ENCODE measurements at regions not wholly inside any gene's neighbourhood (a gene's known extent, or its start where the extent isn't known, plus 50 kb on each side); places are given as distances from the start of the nearest gene placed in this dataset.
"Not testable (repeated sequence)": the region's sequence is repeated elsewhere in the genome, so short reads cannot be mapped to it uniquely, and the experiment has no call there.

- not testable (repeated sequence) for H3K9me2 ChIP-seq (replicated peaks; ENCODE audit: insufficient read depth, low read length); H4K20me1 ChIP-seq (ENCODE audit: insufficient read depth, low read depth, low read length); H3K9ac ChIP-seq (ENCODE audit: low read length); DNase-seq; H3K4me1 ChIP-seq (ENCODE audit: low read length); H3K9me3 ChIP-seq (ENCODE audit: low read length); H2AFZ ChIP-seq (ENCODE audit: low read length); H3K36me3 ChIP-seq (ENCODE audit: insufficient read depth, low read length); H3K79me2 ChIP-seq (ENCODE audit: low read length); H3K4me3 ChIP-seq (ENCODE audit: low read length); H3K27ac ChIP-seq (ENCODE audit: low read length); H3K4me2 ChIP-seq (ENCODE audit: low read depth, low read length, poor library complexity, severe bottlenecking); H3K27me3 ChIP-seq (ENCODE audit: low read length)
These were observed 152.1 kb upstream of the MB21D2 start for GRCh38 chr3:193069732-193070131.

- Histone ChIP-seq H3K4me2 (ENCODE audit: low read depth, low read length, poor library complexity, severe bottlenecking) (no peak overlapping the region), H3K36me3 (ENCODE audit: insufficient read depth, low read length) (no peaks in the 10 kb centered on the region), H3K9me3 (ENCODE audit: low read length) (no peaks in the 10 kb centered on the region), H3K9ac (ENCODE audit: low read length) (no peak overlapping the region), H3K4me1 (ENCODE audit: low read length) (no peaks in the 10 kb centered on the region), H3K27ac (ENCODE audit: low read length) (no peak overlapping the region), H3K4me3 (ENCODE audit: low read length) (no peak overlapping the region), H3K79me2 (ENCODE audit: low read length) (no peaks in the 10 kb centered on the region), H4K20me1 (ENCODE audit: insufficient read depth, low read depth, low read length) (no peaks in the 10 kb centered on the region), H3K9me2 (replicated peaks; ENCODE audit: insufficient read depth, low read length) (no peaks in the 10 kb centered on the region), H3K27me3 (ENCODE audit: low read length) (no peaks in the 10 kb centered on the region), H2AFZ (ENCODE audit: low read length) (no peak overlapping the region)
- DNase-seq, result no peak
These were observed 161.5 kb upstream of the MB21D2 start for GRCh38 chr3:193078996-193079753.

GRCh38 chr3:193080821-193081365, 160.1 kb upstream of the PLAAT1 start:
- Histone ChIP-seq H3K9ac (ENCODE audit: low read length) (no peak overlapping the region), H2AFZ (ENCODE audit: low read length) (no peak overlapping the region), H3K79me2 (ENCODE audit: low read length) (no peaks in the 10 kb centered on the region), H3K4me3 (ENCODE audit: low read length) (no peak overlapping the region), H3K27ac (ENCODE audit: low read length) (no peak overlapping the region), H3K27me3 (ENCODE audit: low read length) (no peaks in the 10 kb centered on the region), H3K36me3 (ENCODE audit: insufficient read depth, low read length) (no peaks in the 10 kb centered on the region), H3K4me1 (ENCODE audit: low read length) (no peaks in the 10 kb centered on the region), H4K20me1 (ENCODE audit: insufficient read depth, low read depth, low read length) (no peaks in the 10 kb centered on the region), H3K9me2 (replicated peaks; ENCODE audit: insufficient read depth, low read length) (no peaks in the 10 kb centered on the region), H3K9me3 (ENCODE audit: low read length) (no peaks in the 10 kb centered on the region), H3K4me2 (ENCODE audit: low read depth, low read length, poor library complexity, severe bottlenecking) (no peak overlapping the region)
- no peak for DNase-seq

GRCh38 chr3:193085655-193086054, 155.4 kb upstream of the PLAAT1 start:
- DNase-seq, result no peak
- Histone ChIP-seq H2AFZ (ENCODE audit: low read length) (no peak overlapping the region), H3K9me2 (replicated peaks; ENCODE audit: insufficient read depth, low read length) (no peaks in the 10 kb centered on the region), H3K9me3 (ENCODE audit: low read length) (no peaks in the 10 kb centered on the region), H3K27me3 (ENCODE audit: low read length) (no peaks in the 10 kb centered on the region), H3K4me2 (ENCODE audit: low read depth, low read length, poor library complexity, severe bottlenecking) (no peak overlapping the region), H3K27ac (ENCODE audit: low read length) (no peak overlapping the region), H3K4me1 (ENCODE audit: low read length) (no peaks in the 10 kb centered on the region), H3K4me3 (ENCODE audit: low read length) (no peak overlapping the region), H3K36me3 (ENCODE audit: insufficient read depth, low read length) (no peaks in the 10 kb centered on the region), H3K79me2 (ENCODE audit: low read length) (no peaks in the 10 kb centered on the region), H3K9ac (ENCODE audit: low read length) (no peak overlapping the region), H4K20me1 (ENCODE audit: insufficient read depth, low read depth, low read length) (no peaks in the 10 kb centered on the region)

GRCh38 chr3:193086681-193087080, 154.3 kb upstream of the PLAAT1 start:
- Histone ChIP-seq H3K27me3 (ENCODE audit: low read length) (no peaks in the 10 kb centered on the region), H4K20me1 (ENCODE audit: insufficient read depth, low read depth, low read length) (no peaks in the 10 kb centered on the region), H3K9ac (ENCODE audit: low read length) (no peak overlapping the region), H3K4me1 (ENCODE audit: low read length) (no peaks in the 10 kb centered on the region), H3K4me2 (ENCODE audit: low read depth, low read length, poor library complexity, severe bottlenecking) (no peak overlapping the region), H3K79me2 (ENCODE audit: low read length) (no peaks in the 10 kb centered on the region), H2AFZ (ENCODE audit: low read length) (no peak overlapping the region), H3K9me2 (replicated peaks; ENCODE audit: insufficient read depth, low read length) (no peaks in the 10 kb centered on the region), H3K36me3 (ENCODE audit: insufficient read depth, low read length) (no peaks in the 10 kb centered on the region), H3K4me3 (ENCODE audit: low read length) (no peak overlapping the region), H3K9me3 (ENCODE audit: low read length) (no peaks in the 10 kb centered on the region), H3K27ac (ENCODE audit: low read length) (no peak overlapping the region)
- DNase-seq, result no peak

- Histone ChIP-seq H3K4me2 (ENCODE audit: low read depth, low read length, poor library complexity, severe bottlenecking) (no peak overlapping the region), H2AFZ (ENCODE audit: low read length) (no peak overlapping the region), H3K4me3 (ENCODE audit: low read length) (no peak overlapping the region), H3K9me2 (replicated peaks; ENCODE audit: insufficient read depth, low read length) (no peaks in the 10 kb centered on the region), H4K20me1 (ENCODE audit: insufficient read depth, low read depth, low read length) (no peaks in the 10 kb centered on the region), H3K27me3 (ENCODE audit: low read length) (no peaks in the 10 kb centered on the region), H3K4me1 (ENCODE audit: low read length) (no peaks in the 10 kb centered on the region), H3K9me3 (ENCODE audit: low read length) (no peaks in the 10 kb centered on the region), H3K79me2 (ENCODE audit: low read length) (no peaks in the 10 kb centered on the region), H3K9ac (ENCODE audit: low read length) (no peak overlapping the region), H3K27ac (ENCODE audit: low read length) (no peak overlapping the region), H3K36me3 (ENCODE audit: insufficient read depth, low read length) (no peaks in the 10 kb centered on the region)
- DNase-seq, result no peak
These were observed 153.7 kb upstream of the PLAAT1 start for GRCh38 chr3:193087336-193087735.

- DNase-seq, result no peak
- Histone ChIP-seq H2AFZ (ENCODE audit: low read length) (no peak overlapping the region), H4K20me1 (ENCODE audit: insufficient read depth, low read depth, low read length) (no peaks in the 10 kb centered on the region), H3K4me2 (ENCODE audit: low read depth, low read length, poor library complexity, severe bottlenecking) (no peak overlapping the region), H3K79me2 (ENCODE audit: low read length) (no peaks in the 10 kb centered on the region), H3K4me1 (ENCODE audit: low read length) (no peaks in the 10 kb centered on the region), H3K27ac (ENCODE audit: low read length) (no peak overlapping the region), H3K9me3 (ENCODE audit: low read length) (no peaks in the 10 kb centered on the region), H3K4me3 (ENCODE audit: low read length) (no peak overlapping the region), H3K27me3 (ENCODE audit: low read length) (no peaks in the 10 kb centered on the region), H3K9ac (ENCODE audit: low read length) (no peak overlapping the region), H3K9me2 (replicated peaks; ENCODE audit: insufficient read depth, low read length) (no peaks in the 10 kb centered on the region), H3K36me3 (ENCODE audit: insufficient read depth, low read length) (no peaks in the 10 kb centered on the region)
These were observed 145.7 kb upstream of the PLAAT1 start for GRCh38 chr3:193095366-193095765.

- Histone ChIP-seq H3K9me2 (replicated peaks; ENCODE audit: insufficient read depth, low read length) (no peaks in the 10 kb centered on the region), H3K4me2 (ENCODE audit: low read depth, low read length, poor library complexity, severe bottlenecking) (no peak overlapping the region), H3K9ac (ENCODE audit: low read length) (no peak overlapping the region), H3K27me3 (ENCODE audit: low read length) (no peaks in the 10 kb centered on the region), H2AFZ (ENCODE audit: low read length) (no peak overlapping the region), H3K9me3 (ENCODE audit: low read length) (no peaks in the 10 kb centered on the region), H3K4me1 (ENCODE audit: low read length) (no peaks in the 10 kb centered on the region), H3K4me3 (ENCODE audit: low read length) (no peak overlapping the region), H4K20me1 (ENCODE audit: insufficient read depth, low read depth, low read length) (no peaks in the 10 kb centered on the region), H3K27ac (ENCODE audit: low read length) (no peak overlapping the region), H3K79me2 (ENCODE audit: low read length) (no peaks in the 10 kb centered on the region), H3K36me3 (ENCODE audit: insufficient read depth, low read length) (no peaks in the 10 kb centered on the region)
- no peak for DNase-seq
These were observed 144.9 kb upstream of the PLAAT1 start for GRCh38 chr3:193096076-193096475.
